ENCODE measurements at regions not wholly inside any gene's neighbourhood (a gene's known extent, or its start where the extent isn't known, plus 50 kb on each side); places are given as distances from the start of the nearest gene placed in this dataset.

DNA sequence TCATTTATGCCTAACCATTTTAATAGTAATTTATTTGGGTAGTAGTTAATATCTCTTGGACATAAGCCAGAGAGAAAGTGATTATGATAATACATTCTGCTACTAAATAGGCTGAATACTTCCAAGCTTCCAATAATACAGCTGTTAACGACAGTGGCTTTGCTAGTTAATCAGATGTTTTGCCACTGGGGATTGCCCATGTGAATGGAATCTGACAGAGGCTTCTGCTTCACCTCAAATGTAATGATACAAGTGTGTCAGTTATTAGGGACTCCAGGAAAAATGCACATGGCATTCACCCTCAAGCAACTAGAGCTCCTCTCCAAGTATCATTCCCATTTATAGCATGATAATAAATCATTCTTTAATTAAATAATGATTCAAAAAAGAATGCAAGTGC, 185.0 kb upstream of the TMEFF2 start:
- Histone ChIP-seq H3K9me2 (ENCODE audit: insufficient read depth) (no peaks in the 10 kb centered on the region), H3K27me3 (ENCODE audit: insufficient read depth, low read depth) (no peaks in the 10 kb centered on the region), H3K4me2 (no peak overlapping the region), H2AFZ (no peak overlapping the region), H3F3A (ENCODE audit: insufficient read depth, low read depth) (no peaks in the 10 kb centered on the region), H3K79me2 (ENCODE audit: low read depth) (no peaks in the 10 kb centered on the region), H3K9me3 (ENCODE audit: insufficient read depth, low read depth) (no peaks in the 10 kb centered on the region), H3K27ac (no peak overlapping the region), H3K4me1 (replicated peaks; ENCODE audit: insufficient read depth) (no peaks in the 10 kb centered on the region), H3K4me3 (no peak overlapping the region), H3K36me3 (ENCODE audit: low read depth) (no peaks in the 10 kb centered on the region), H4K20me1 (ENCODE audit: insufficient read depth) (no peaks in the 10 kb centered on the region)
- CTCF ChIA-PET: no interaction called here
- intact Hi-C loops (cut with micrococcal nuclease; ENCODE audit: unreplicated experiment): no loop called here
- BruUV-seq (replicated peaks): no TSS peak
- TF ChIP-seq, protein P1, sequence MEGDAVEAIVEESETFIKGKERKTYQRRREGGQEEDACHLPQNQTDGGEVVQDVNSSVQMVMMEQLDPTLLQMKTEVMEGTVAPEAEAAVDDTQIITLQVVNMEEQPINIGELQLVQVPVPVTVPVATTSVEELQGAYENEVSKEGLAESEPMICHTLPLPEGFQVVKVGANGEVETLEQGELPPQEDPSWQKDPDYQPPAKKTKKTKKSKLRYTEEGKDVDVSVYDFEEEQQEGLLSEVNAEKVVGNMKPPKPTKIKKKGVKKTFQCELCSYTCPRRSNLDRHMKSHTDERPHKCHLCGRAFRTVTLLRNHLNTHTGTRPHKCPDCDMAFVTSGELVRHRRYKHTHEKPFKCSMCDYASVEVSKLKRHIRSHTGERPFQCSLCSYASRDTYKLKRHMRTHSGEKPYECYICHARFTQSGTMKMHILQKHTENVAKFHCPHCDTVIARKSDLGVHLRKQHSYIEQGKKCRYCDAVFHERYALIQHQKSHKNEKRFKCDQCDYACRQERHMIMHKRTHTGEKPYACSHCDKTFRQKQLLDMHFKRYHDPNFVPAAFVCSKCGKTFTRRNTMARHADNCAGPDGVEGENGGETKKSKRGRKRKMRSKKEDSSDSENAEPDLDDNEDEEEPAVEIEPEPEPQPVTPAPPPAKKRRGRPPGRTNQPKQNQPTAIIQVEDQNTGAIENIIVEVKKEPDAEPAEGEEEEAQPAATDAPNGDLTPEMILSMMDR (conservative IDR thresholded peaks at IDR 0.05): no peak
- no peak for TF ChIP-seq EZH2 (IDR thresholded peaks at IDR 0.05; ENCODE audit: low read depth)
- POLR2A ChIA-PET (ENCODE audit: unreplicated experiment): no interaction called here
- DNase-seq: no peak

DNA sequence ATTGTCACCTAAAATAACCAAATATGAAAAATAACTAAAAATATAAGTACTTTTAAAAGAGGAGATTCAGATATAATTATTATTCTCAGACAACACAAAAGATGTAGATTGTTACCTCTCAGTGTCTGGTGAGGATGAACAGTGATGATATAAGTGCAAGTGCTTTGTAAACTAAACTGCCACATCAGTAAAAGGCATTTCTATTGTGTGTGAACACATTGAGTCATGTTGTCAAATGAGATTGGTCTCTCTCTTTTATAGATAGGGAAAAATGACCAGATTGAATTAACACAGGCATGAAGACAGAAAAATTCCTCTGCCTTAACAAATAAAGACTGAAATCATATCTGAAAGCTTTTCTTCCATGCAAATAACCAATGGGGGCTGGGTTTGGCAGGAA, 182.4 kb upstream of the TMEFF2 start:
- Histone ChIP-seq H3F3A (ENCODE audit: insufficient read depth, low read depth) (no peaks in the 10 kb centered on the region), H3K4me1 (replicated peaks; ENCODE audit: insufficient read depth) (no peaks in the 10 kb centered on the region), H2AFZ (no peak overlapping the region), H3K9me2 (ENCODE audit: insufficient read depth) (no peaks in the 10 kb centered on the region), H3K4me3 (no peak overlapping the region), H3K27me3 (ENCODE audit: insufficient read depth, low read depth) (no peaks in the 10 kb centered on the region), H3K27ac (no peak overlapping the region), H4K20me1 (ENCODE audit: insufficient read depth) (no peaks in the 10 kb centered on the region), H3K36me3 (ENCODE audit: low read depth) (no peaks in the 10 kb centered on the region), H3K9me3 (ENCODE audit: insufficient read depth, low read depth) (no peaks in the 10 kb centered on the region), H3K4me2 (no peak overlapping the region), H3K79me2 (ENCODE audit: low read depth) (no peaks in the 10 kb centered on the region)
- BruUV-seq (replicated peaks): no TSS peak
- POLR2A ChIA-PET (ENCODE audit: unreplicated experiment): no interaction called here
- CTCF ChIA-PET: no interaction called here
- TF ChIP-seq, protein P1 (conservative IDR thresholded peaks at IDR 0.05): no peak
- no peak for DNase-seq
- intact Hi-C loops (cut with micrococcal nuclease; ENCODE audit: unreplicated experiment): no loop called here

DNA sequence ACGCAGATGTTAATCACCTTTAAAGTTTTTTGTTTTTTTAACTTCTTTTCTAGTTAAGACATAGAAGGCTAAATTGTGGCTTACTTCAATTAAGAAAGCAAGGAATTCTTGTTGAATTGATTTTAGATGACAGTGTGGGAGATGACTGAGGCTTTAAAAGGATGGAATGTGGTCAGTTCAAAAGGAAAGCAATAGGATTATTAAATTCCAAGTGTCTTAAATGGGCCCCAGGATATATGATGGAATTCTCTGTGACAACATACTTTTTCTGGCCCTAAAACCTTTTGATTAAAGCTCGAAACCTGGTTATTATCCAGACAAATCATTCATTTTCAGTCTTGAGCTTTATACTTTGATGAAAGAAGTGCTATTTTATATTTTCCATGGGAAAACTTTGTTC, 179.0 kb upstream of the TMEFF2 start:
- ChIA-PET POLR2A (ENCODE audit: unreplicated experiment) (no interaction called here), CTCF (no interaction called here)
- no peaks in the 10 kb centered on the region for H3K27me3 ChIP-seq (ENCODE audit: insufficient read depth, low read depth)
- H3K36me3 ChIP-seq (ENCODE audit: low read depth): no peaks in the 10 kb centered on the region
- H3F3A ChIP-seq (ENCODE audit: insufficient read depth, low read depth): no peaks in the 10 kb centered on the region
- TF ChIP-seq, protein P1 (conservative IDR thresholded peaks at IDR 0.05): no peak
- TF ChIP-seq EZH2 (IDR thresholded peaks at IDR 0.05; ENCODE audit: low read depth): no peak
- no TSS peak for BruUV-seq (replicated peaks)
- H3K4me1 ChIP-seq (replicated peaks; ENCODE audit: insufficient read depth): no peaks in the 10 kb centered on the region
- no peak overlapping the region for H3K4me2 ChIP-seq
- no peak for DNase-seq
- no peak overlapping the region for H3K27ac ChIP-seq
- no peaks in the 10 kb centered on the region for H3K79me2 ChIP-seq (ENCODE audit: low read depth)
- H3K4me3 ChIP-seq: no peak overlapping the region
- intact Hi-C loops (cut with micrococcal nuclease; ENCODE audit: unreplicated experiment): no loop called here
- H4K20me1 ChIP-seq (ENCODE audit: insufficient read depth): no peaks in the 10 kb centered on the region
- H3K9me3 ChIP-seq (ENCODE audit: insufficient read depth, low read depth): no peaks in the 10 kb centered on the region
- H3K9me2 ChIP-seq (ENCODE audit: insufficient read depth): no peaks in the 10 kb centered on the region
- no peak overlapping the region for H2AFZ ChIP-seq

All from PC-9 (cell line).